ENCODE measurements at regions not wholly inside any gene's neighbourhood (a gene's known extent, or its start where the extent isn't known, plus 50 kb on each side); places are given as distances from the start of the nearest gene placed in this dataset.
"Not testable (repeated sequence)": the region's sequence is repeated elsewhere in the genome, so short reads cannot be mapped to it uniquely, and the experiment has no call there.

GRCh38 chr12:131375261-131375971, 335.5 kb upstream of the SFSWAP start:
- no peak for DNase-seq (ENCODE audit: low read depth)

- no peak for DNase-seq (ENCODE audit: low read depth)
Measured at GRCh38 chr12:131375972-131376345, 334.9 kb upstream of the SFSWAP start.

GRCh38 chr12:131378176-131378842, 332.6 kb upstream of the SFSWAP start:
- no peak for DNase-seq (ENCODE audit: low read depth)

- no peak for DNase-seq (ENCODE audit: low read depth)
Measured at GRCh38 chr12:131378861-131379665, 331.8 kb upstream of the SFSWAP start.

- no peak for DNase-seq (ENCODE audit: low read depth)
Measured at GRCh38 chr12:131379738-131380137, 331.2 kb upstream of the SFSWAP start.

GRCh38 chr12:131380220-131380964, 330.5 kb upstream of the SFSWAP start:
- DNase-seq (ENCODE audit: low read depth) = no peak

GRCh38 chr12:131380965-131381705, 329.8 kb upstream of the SFSWAP start:
- no peak for DNase-seq (ENCODE audit: low read depth)

GRCh38 chr12:131381716-131382430, 329.0 kb upstream of the SFSWAP start:
- no peak for DNase-seq (ENCODE audit: low read depth)

- no peak for DNase-seq (ENCODE audit: low read depth)
Measured at GRCh38 chr12:131383291-131383690, 327.6 kb upstream of the SFSWAP start.

GRCh38 chr12:131383741-131384543, 326.9 kb upstream of the SFSWAP start:
- no peak for DNase-seq (ENCODE audit: low read depth)

- no peak for DNase-seq (ENCODE audit: low read depth)
Measured at GRCh38 chr12:131384544-131384855, 326.4 kb upstream of the SFSWAP start.

GRCh38 chr12:131385313-131386166, 325.4 kb upstream of the SFSWAP start:
- no peak for DNase-seq (ENCODE audit: low read depth)

GRCh38 chr12:131386167-131386521, 324.7 kb upstream of the SFSWAP start:
- DNase-seq (ENCODE audit: low read depth) = no peak

- no peak for DNase-seq (ENCODE audit: low read depth)
Measured at GRCh38 chr12:131386781-131387180, 324.1 kb upstream of the SFSWAP start.

GRCh38 chr12:131387281-131388163, 323.4 kb upstream of the SFSWAP start:
- DNase-seq (ENCODE audit: low read depth) = no peak

- DNase-seq (ENCODE audit: low read depth) = not testable (repeated sequence)
Measured at GRCh38 chr12:131388164-131389053, 322.5 kb upstream of the SFSWAP start.
